HEK293T (cell line): ENCODE measurements at regions not wholly inside any gene's neighbourhood (a gene's known extent, or its start where the extent isn't known, plus 50 kb on each side); places are given as distances from the start of the nearest gene placed in this dataset.

Source experiments
- BHLHE40 ChIP-seq: fragments of 450-650 bp; IDR thresholded peaks from 2 replicates; pipeline ENCODE4 v1.6.1; 2016; ENCODE audit warnings: mild to moderate bottlenecking, moderate library complexity, borderline replicate concordance
- FOXA1 ChIP-seq: fragments of 450-650 bp; IDR thresholded peaks from 2 replicates; pipeline ENCODE4 v1.6.1; 2016; ENCODE audit warnings: mild to moderate bottlenecking
- FOXM1 ChIP-seq: fragments of 450-650 bp; IDR thresholded peaks from 2 replicates; pipeline ENCODE4 v1.6.1; 2017; ENCODE audit warnings: mild to moderate bottlenecking, borderline replicate concordance
- HDGF ChIP-seq: fragments of 450-650 bp; IDR thresholded peaks from 2 replicates; pipeline ENCODE4 v1.6.1; 2017; ENCODE audit warnings: antibody characterized with exemption, borderline replicate concordance
- L3MBTL2 ChIP-seq: fragments of 450-650 bp; conservative IDR thresholded peaks from 2 replicates; pipeline ENCODE4 v1.6.1; 2016; ENCODE audit warnings: mild to moderate bottlenecking
- LEF1 ChIP-seq: fragments of 450-650 bp; IDR thresholded peaks from 2 replicates; pipeline ENCODE4 v1.6.1; 2017; ENCODE audit warnings: mild to moderate bottlenecking, borderline replicate concordance
- NFRKB ChIP-seq: fragments of 450-650 bp; IDR thresholded peaks from 2 replicates; pipeline ENCODE4 v1.6.1; 2016; ENCODE audit warnings: mild to moderate bottlenecking, moderate library complexity
- SP1 ChIP-seq: fragments of 450-650 bp; IDR thresholded peaks from 2 replicates; pipeline ENCODE4 v1.6.1; 2017
- SUZ12 ChIP-seq: fragments of 450-650 bp; IDR thresholded peaks from 2 replicates; pipeline ENCODE4 v1.6.1; 2016; ENCODE audit warnings: mild to moderate bottlenecking
- TARDBP ChIP-seq: fragments of 450-650 bp; IDR thresholded peaks from 2 replicates; pipeline ENCODE4 v1.6.1; 2016
- ZNF384 ChIP-seq: fragments of 450-650 bp; IDR thresholded peaks from 2 replicates; pipeline ENCODE4 v1.6.1; 2016

DNA sequence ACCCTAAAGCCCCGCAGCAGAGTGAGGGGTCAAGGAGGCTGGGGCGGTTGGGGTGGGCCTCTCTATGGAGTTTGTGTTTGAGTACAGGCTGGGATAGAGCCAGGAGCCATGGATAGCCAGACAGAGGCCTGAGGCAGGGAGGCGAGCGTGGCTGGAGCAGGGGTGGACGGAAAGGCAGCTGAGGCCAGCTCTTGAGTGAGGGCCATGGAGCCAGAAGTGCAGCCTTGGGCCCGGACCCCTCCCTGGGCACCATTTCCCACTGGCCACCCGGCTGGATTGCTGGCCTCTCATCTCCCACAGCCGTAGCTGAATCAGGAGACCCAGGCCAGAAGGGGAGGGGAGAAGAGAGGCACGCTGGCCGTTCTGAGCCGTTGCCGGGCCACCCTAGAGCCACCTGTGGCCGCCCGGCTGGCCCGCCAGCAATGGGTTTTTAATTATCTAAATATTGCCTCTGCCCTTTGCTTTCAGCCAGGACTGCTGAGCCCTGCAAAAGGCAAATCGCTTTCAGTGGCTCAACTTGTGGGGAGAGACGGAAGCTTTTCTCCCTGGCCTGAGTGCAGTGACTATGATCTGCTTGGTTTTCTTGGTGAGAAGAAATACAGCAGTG is 75.2 kb upstream of the GSE1 start:
- TF ChIP-seq TARDBP, result no peak
- no peak for TF ChIP-seq SP1
- TF ChIP-seq FOXA1, result no peak
- TF ChIP-seq NFRKB, result no peak
- no peak for TF ChIP-seq FOXM1
- TF ChIP-seq SUZ12, result no peak
- TF ChIP-seq ZNF384, result no peak
- no peak for TF ChIP-seq LEF1
- no peak for TF ChIP-seq BHLHE40
- no peak for TF ChIP-seq HDGF
- TF ChIP-seq L3MBTL2, result no peak
